HG03060 (cell line): ENCODE measurements at regions not wholly inside any gene's neighbourhood (a gene's known extent, or its start where the extent isn't known, plus 50 kb on each side); places are given as distances from the start of the nearest gene placed in this dataset.

Experiments used
- ATAC-seq: cut with Tn5 transposase; IDR thresholded peaks from one replicate; pipeline ENCODE4 v1.9.1; 2021; ENCODE audit warnings: low read depth, moderate number of reproducible peaks; ENCODE audit not compliant: unreplicated experiment

- no peak for ATAC-seq
Measured at GRCh38 chr11:32005786-32006416, 85.0 kb upstream of the RCN1 start.

- ATAC-seq, result no peak
Measured at GRCh38 chr11:32003335-32003734, 87.5 kb upstream of the RCN1 start.

GRCh38 chr11:32002311-32002710 is 88.6 kb upstream of the RCN1 start:
- ATAC-seq, result no peak

- no peak for ATAC-seq
Measured at GRCh38 chr11:31997955-31998354, 92.9 kb upstream of the RCN1 start.

- ATAC-seq, result no peak
Measured at GRCh38 chr11:31996159-31996881, 94.6 kb upstream of the RCN1 start.

GRCh38 chr11:31995525-31996094 is 95.3 kb upstream of the RCN1 start:
- peak; percentile 48 for ATAC-seq

- no peak for ATAC-seq
Measured at GRCh38 chr11:31995032-31995431, 95.8 kb upstream of the RCN1 start.

GRCh38 chr11:31987118-31988005 is 103.5 kb upstream of the RCN1 start:
- ATAC-seq, result no peak

GRCh38 chr11:31986201-31986889 is 104.5 kb upstream of the RCN1 start:
- no peak for ATAC-seq

- ATAC-seq, result no peak
Measured at GRCh38 chr11:31981457-31981856, 109.4 kb upstream of the RCN1 start.

- ATAC-seq, result no peak
Measured at GRCh38 chr11:31977343-31977742, 113.5 kb upstream of the RCN1 start.

GRCh38 chr11:31974366-31975136 is 116.3 kb upstream of the RCN1 start:
- ATAC-seq, result no peak

GRCh38 chr11:31973172-31973571 is 117.7 kb upstream of the RCN1 start:
- no peak for ATAC-seq

GRCh38 chr11:31972623-31973022 is 118.3 kb upstream of the RCN1 start:
- no peak for ATAC-seq

- ATAC-seq, result no peak
Measured at GRCh38 chr11:31969359-31969702, 121.5 kb upstream of the RCN1 start.

- no peak for ATAC-seq
Measured at GRCh38 chr11:31968461-31969358, 122.2 kb upstream of the RCN1 start.

GRCh38 chr11:31967404-31968130 is 123.3 kb upstream of the RCN1 start:
- no peak for ATAC-seq

GRCh38 chr11:31966846-31967245 is 124.0 kb upstream of the RCN1 start:
- ATAC-seq, result no peak
